ENCODE measurements at regions not wholly inside any gene's neighbourhood (a gene's known extent, or its start where the extent isn't known, plus 50 kb on each side); places are given as distances from the start of the nearest gene placed in this dataset.

DNA sequence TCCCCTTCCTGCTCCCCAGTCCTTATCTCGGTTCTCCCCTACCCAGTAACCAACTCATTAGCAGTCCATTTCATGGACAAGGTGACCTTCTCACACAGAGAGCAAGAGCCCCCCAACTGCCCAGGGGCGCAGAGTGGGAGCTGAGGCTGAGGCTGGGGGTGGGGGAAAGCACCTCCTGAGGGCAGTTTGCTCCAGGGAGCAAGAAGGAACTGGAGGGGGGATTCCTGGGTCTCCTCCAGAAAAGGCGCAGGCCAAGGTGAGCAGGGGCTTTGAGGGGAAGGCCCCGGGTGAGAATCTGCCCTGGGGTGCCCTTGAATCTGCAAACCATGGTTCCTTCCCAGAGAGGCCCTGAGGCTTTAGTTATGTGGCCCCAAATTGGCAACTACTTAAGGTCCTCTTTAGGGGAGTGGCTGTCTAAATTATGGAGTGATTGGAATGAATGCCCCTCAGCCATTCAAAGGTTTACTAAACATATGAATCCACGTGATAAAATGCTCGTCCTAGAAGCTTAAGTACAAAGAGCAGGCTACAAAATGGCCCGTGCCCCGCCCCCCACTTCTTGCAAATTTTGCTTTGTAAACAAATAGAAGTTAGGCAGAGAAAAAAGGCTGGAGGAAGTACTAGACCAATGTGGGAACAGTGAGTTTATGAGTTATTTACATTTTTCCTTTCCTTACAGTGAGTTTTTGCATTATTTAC lies 123.5 kb upstream of the HS6ST1 start:
- Histone ChIP-seq H2AFZ (ENCODE audit: low read depth, low read length) (no peak overlapping the region), H4K20me1 (replicated peaks; ENCODE audit: control insufficient read depth, extremely low read depth, insufficient read depth, low read length) (no peaks in the 10 kb centered on the region), H3K4me2 (ENCODE audit: insufficient read depth, low read length) (no peak overlapping the region), H3K27me3 (ENCODE audit: control insufficient read depth in 2 of 2, insufficient read depth in 2 of 2, low read length in 2 of 2) (no peaks in the 10 kb centered on the region), H3K9ac (replicated peaks; ENCODE audit: extremely low read depth, insufficient read depth, low read length) (no peak overlapping the region), H3K9me1 (replicated peaks; ENCODE audit: control insufficient read depth, extremely low read depth, insufficient read depth, low read length) (no peaks in the 10 kb centered on the region), H3K9me3 (replicated peaks; ENCODE audit: control insufficient read depth, insufficient read depth, low read length) (no peaks in the 10 kb centered on the region), H3K4me1 (ENCODE audit: control insufficient read depth, extremely low read depth, insufficient read depth, low read length) (no peaks in the 10 kb centered on the region), H3K79me2 (ENCODE audit: control insufficient read depth, insufficient read depth, low read length) (no peaks in the 10 kb centered on the region), H3K27ac (ENCODE audit: insufficient read depth, low read depth, low read length) (no peak overlapping the region), H3K4me3 (replicated peaks in 1 of 3; ENCODE audit: insufficient read depth in 1 of 3, low read depth in 1 of 3, low read length in 3 of 3) (no peak overlapping the region), H3K36me3 (ENCODE audit: control insufficient read depth in 2 of 2, extremely low read depth in 1 of 2, insufficient read depth in 2 of 2, low read length in 2 of 2) (no peaks in the 10 kb centered on the region)
- ChIA-PET POLR2A (no interaction called here), CTCF (no interaction called here)
- no peak for FAIRE-seq
- dilution Hi-C loops (cut with MboI; ENCODE audit: extremely low pct_ligation_motif_present, low sequenced_read_pairs): no loop called here
- intact Hi-C loops (cut with micrococcal nuclease): no loop called here
- TF ChIP-seq MYC (IDR thresholded peaks at IDR 0.05; ENCODE audit: low read depth, low read length) (no peak), JUN (IDR thresholded peaks at IDR 0.05; ENCODE audit: borderline replicate concordance, insufficient read depth, insufficient read length, low read depth) (no peak), FOS (IDR thresholded peaks at IDR 0.05; ENCODE audit: borderline replicate concordance, insufficient read depth, low read length) (no peak), POLR2AphosphoS5 (IDR thresholded peaks at IDR 0.05; ENCODE audit: insufficient read depth, low read depth, low read length) (no peak), EZH2 (IDR thresholded peaks at IDR 0.05; ENCODE audit: borderline replicate concordance, low read depth, low read length, severe bottlenecking) (no peak), POLR2A (IDR thresholded peaks at IDR 0.05; ENCODE audit: low read depth, low read length) (no peak)
- TF ChIP-seq, protein P1, sequence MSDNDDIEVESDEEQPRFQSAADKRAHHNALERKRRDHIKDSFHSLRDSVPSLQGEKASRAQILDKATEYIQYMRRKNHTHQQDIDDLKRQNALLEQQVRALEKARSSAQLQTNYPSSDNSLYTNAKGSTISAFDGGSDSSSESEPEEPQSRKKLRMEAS (IDR thresholded peaks at IDR 0.05; ENCODE audit: insufficient read depth, insufficient read length): no peak
- TF ChIP-seq, protein P2, sequence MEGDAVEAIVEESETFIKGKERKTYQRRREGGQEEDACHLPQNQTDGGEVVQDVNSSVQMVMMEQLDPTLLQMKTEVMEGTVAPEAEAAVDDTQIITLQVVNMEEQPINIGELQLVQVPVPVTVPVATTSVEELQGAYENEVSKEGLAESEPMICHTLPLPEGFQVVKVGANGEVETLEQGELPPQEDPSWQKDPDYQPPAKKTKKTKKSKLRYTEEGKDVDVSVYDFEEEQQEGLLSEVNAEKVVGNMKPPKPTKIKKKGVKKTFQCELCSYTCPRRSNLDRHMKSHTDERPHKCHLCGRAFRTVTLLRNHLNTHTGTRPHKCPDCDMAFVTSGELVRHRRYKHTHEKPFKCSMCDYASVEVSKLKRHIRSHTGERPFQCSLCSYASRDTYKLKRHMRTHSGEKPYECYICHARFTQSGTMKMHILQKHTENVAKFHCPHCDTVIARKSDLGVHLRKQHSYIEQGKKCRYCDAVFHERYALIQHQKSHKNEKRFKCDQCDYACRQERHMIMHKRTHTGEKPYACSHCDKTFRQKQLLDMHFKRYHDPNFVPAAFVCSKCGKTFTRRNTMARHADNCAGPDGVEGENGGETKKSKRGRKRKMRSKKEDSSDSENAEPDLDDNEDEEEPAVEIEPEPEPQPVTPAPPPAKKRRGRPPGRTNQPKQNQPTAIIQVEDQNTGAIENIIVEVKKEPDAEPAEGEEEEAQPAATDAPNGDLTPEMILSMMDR (IDR thresholded peaks at IDR 0.05; ENCODE audit: extremely low read depth in 1 of 2, insufficient read depth in 1 of 2, low read depth in 1 of 2, low read length in 2 of 2): no peak
- DNase-seq (ENCODE audit: low read depth, low spot score): no peak
- BruUV-seq (replicated peaks): no TSS peak
